HL-60 (cell line): ENCODE measurements at regions not wholly inside any gene's neighbourhood (a gene's known extent, or its start where the extent isn't known, plus 50 kb on each side); places are given as distances from the start of the nearest gene placed in this dataset.

Experiments used
- REST ChIP-seq: IDR thresholded peaks from 2 replicates; pipeline ENCODE4 v1.6.1; 2012; ENCODE audit warnings: low read depth; ENCODE audit not compliant: insufficient replicate concordance
- SPI1 ChIP-seq: IDR thresholded peaks from 2 replicates; pipeline ENCODE4 v1.6.1; 2012; ENCODE audit warnings: low read depth, mild to moderate bottlenecking, borderline replicate concordance
- TF ChIP-seq, protein P1 (sequence below): IDR thresholded peaks from one replicate; pipeline ENCODE4 v1.5.1; 2011; ENCODE audit warnings: low read length, control low read depth, inconsistent platforms; ENCODE audit not compliant: insufficient read depth

- TF ChIP-seq, protein P1, sequence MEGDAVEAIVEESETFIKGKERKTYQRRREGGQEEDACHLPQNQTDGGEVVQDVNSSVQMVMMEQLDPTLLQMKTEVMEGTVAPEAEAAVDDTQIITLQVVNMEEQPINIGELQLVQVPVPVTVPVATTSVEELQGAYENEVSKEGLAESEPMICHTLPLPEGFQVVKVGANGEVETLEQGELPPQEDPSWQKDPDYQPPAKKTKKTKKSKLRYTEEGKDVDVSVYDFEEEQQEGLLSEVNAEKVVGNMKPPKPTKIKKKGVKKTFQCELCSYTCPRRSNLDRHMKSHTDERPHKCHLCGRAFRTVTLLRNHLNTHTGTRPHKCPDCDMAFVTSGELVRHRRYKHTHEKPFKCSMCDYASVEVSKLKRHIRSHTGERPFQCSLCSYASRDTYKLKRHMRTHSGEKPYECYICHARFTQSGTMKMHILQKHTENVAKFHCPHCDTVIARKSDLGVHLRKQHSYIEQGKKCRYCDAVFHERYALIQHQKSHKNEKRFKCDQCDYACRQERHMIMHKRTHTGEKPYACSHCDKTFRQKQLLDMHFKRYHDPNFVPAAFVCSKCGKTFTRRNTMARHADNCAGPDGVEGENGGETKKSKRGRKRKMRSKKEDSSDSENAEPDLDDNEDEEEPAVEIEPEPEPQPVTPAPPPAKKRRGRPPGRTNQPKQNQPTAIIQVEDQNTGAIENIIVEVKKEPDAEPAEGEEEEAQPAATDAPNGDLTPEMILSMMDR: no peak
- TF ChIP-seq SPI1 (no peak), REST (no peak)
Observed at GRCh38 chr6:45814772-45815171, 200.9 kb downstream of the CLIC5 start.
